GM12865 (cell line): ENCODE measurements at regions not wholly inside any gene's neighbourhood (a gene's known extent, or its start where the extent isn't known, plus 50 kb on each side); places are given as distances from the start of the nearest gene placed in this dataset.

Experiments used
- DNase-seq: peaks from one replicate; pipeline ENCODE4 v3.0.0; 2010; ENCODE audit warnings: low read depth
- H3K4me3 ChIP-seq: 2 replicates; pipeline ENCODE4 v1.5.1; 2011; ENCODE audit warnings: mild to moderate bottlenecking, low read depth, low read length, control low read depth
- TF ChIP-seq, protein P1 (sequence below): IDR thresholded peaks from 2 replicates; pipeline ENCODE4 v1.5.1; 2011; ENCODE audit warnings: low read length, control low read depth, low read depth, inconsistent platforms; ENCODE audit not compliant: insufficient read depth; ENCODE audit errors: missing control alignments

DNA sequence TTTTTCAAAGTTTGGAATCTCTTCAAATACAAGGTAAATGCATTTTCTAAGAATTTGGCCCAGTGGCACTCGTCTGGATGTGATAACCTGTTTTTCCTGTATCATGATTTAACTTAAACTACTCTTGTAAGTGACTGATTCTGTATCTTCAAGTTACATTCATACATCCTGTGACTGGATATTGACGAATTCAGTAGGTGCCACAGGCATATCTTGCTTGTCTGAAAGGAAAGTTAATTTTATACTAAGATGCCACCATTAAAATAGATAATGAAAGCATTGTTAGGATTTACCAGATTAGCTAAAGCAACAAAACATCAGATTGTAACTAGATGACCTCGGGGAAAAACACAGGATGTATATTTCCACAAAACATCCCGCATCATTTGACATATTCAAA, 175.3 kb upstream of the ZNF608 start:
- TF ChIP-seq, protein P1, sequence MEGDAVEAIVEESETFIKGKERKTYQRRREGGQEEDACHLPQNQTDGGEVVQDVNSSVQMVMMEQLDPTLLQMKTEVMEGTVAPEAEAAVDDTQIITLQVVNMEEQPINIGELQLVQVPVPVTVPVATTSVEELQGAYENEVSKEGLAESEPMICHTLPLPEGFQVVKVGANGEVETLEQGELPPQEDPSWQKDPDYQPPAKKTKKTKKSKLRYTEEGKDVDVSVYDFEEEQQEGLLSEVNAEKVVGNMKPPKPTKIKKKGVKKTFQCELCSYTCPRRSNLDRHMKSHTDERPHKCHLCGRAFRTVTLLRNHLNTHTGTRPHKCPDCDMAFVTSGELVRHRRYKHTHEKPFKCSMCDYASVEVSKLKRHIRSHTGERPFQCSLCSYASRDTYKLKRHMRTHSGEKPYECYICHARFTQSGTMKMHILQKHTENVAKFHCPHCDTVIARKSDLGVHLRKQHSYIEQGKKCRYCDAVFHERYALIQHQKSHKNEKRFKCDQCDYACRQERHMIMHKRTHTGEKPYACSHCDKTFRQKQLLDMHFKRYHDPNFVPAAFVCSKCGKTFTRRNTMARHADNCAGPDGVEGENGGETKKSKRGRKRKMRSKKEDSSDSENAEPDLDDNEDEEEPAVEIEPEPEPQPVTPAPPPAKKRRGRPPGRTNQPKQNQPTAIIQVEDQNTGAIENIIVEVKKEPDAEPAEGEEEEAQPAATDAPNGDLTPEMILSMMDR, result no peak

DNA sequence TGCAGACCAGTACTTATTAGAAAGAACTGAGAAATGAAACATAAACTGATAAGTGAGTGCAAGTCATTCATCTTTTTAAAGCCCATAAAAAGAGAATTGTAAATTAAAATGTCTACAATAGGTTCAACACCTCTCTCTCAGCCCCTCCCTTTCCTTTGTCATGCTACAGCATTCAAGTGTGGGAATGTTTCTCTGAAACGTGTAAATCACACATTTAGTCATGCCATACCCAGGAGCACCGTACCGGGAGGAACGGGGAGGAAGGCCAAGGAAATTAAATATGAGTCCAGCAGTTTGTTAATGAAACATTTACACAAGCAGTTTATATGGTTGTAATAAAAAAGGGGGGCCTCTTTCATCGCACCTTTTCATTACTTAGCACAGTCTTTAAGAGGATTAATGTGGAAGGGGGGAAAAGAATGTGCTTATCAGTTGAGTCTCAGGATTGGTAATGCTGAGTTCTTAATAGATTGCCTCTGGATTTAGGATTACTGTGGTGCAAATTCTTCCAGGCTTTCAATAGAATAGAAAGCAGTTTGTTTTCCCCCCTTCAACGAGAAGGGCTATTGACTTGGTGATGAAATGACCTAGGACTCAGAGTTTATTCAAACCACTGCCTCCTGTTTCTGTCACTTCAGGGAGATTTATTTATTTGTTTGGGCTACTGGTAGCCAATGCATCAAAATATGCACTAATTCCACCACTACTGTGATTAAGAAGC, 176.0 kb upstream of the ZNF608 start:
- H3K4me3 ChIP-seq, result peak overlapping the region; percentile 55
- DNase-seq, result peak; percentile 65
- TF ChIP-seq, protein P1, result no peak

More for the DNA sequence above, 175.3 kb upstream of the ZNF608 start:
- H3K4me3 ChIP-seq, result peak overlapping the region; percentile 55
- peak; percentile 33 for DNase-seq

DNA sequence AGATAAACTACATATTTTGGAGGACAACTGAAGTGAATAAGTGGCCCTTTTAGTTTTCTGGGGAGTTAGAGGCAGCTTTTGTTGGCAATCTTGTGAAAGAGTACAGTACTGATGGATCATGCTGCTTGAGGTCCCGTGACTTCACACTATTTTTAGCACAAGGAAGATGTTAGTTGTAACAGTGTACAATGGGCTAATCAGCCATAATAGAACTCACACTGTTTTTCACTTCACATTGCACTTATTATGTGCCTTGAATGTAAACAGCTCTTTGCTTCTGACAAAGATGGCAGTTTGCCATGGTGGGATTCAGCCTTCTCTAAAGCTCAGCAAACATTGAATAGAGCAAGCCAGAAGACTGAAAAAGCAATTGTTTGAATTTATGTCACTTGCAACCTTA, 176.7 kb upstream of the ZNF608 start:
- TF ChIP-seq, protein P1, result no peak
- peak; percentile 16 for DNase-seq
- H3K4me3 ChIP-seq, result no peak overlapping the region

DNA sequence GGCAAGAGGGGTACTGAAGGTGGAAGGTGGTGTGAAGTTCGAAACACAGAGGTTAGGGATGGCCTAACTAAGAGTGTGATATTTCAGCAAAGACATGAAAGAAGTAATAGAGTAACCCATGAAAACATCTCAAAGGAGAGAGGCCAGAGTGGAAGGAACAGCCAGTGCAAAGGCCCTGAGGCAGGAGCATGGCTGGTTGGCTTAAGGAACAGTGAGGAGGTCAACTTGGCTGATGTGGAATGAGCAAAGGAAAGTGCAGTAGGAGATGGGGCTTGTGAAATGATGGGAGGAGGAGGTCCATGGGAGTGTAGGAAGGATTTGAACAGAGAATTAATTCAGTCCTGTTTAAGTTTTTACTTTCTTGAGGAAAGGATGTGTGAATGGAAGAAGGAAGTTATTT, 178.3 kb upstream of the ZNF608 start:
- H3K4me3 ChIP-seq, result no peak overlapping the region
- no peak for DNase-seq

DNA sequence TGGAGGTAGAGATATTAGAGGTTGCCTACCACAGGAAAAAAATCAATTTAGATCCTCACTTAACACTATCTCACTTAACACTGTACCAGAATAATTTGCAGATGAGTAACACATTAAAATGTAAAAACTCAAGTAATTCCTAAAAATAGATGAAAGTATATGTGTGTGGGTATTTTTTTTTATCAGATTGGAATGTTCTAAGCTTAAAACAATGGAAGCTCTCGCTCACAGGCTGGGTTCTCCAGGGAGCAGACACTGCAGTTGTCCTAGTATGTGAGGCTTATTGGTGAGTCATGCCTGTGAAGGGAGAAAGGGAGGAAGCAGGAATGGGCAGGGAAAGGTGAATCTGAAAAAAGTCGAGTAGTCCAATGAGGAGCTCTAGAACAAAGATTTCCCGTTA, 181.3 kb upstream of the ZNF608 start:
- TF ChIP-seq, protein P1, result no peak
- H3K4me3 ChIP-seq, result no peak overlapping the region
- DNase-seq, result no peak

More for the DNA sequence above, 178.3 kb upstream of the ZNF608 start:
- TF ChIP-seq, protein P1, result no peak

DNA sequence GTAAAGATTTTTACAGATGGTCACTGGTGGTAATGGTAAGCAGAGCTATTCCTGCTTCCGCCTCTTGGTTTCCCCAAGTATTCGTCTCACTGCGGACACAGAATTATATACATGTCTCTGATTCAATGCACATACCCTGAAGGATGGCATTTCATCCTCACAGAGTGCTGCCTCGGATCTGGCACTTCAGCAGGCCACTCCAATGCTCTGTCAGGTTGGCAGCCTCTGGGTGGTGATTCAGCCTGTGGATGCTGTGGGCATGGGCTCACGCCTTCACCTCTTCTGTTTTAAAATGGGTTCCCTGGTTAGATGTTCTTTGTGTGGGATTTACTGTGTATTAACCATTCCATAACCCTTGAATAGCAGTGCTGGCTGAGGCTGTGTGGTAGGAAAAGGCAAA, 182.6 kb upstream of the ZNF608 start:
- TF ChIP-seq, protein P1, result no peak
- no peak for DNase-seq
- H3K4me3 ChIP-seq, result no peak overlapping the region
